HG02763 (cell line): ENCODE measurements at regions not wholly inside any gene's neighbourhood (a gene's known extent, or its start where the extent isn't known, plus 50 kb on each side); places are given as distances from the start of the nearest gene placed in this dataset.
"Not testable (repeated sequence)": the region's sequence is repeated elsewhere in the genome, so short reads cannot be mapped to it uniquely, and the experiment has no call there.

Experiments used
- ATAC-seq: cut with Tn5 transposase; IDR thresholded peaks from one replicate; pipeline ENCODE4 v1.9.1; 2021; ENCODE audit warnings: mild to moderate bottlenecking, moderate library complexity; ENCODE audit not compliant: unreplicated experiment

GRCh38 chr21:6482616-6483015 is 4038.8 kb upstream of the TPTE start:
- ATAC-seq, result not testable (repeated sequence)

DNA sequence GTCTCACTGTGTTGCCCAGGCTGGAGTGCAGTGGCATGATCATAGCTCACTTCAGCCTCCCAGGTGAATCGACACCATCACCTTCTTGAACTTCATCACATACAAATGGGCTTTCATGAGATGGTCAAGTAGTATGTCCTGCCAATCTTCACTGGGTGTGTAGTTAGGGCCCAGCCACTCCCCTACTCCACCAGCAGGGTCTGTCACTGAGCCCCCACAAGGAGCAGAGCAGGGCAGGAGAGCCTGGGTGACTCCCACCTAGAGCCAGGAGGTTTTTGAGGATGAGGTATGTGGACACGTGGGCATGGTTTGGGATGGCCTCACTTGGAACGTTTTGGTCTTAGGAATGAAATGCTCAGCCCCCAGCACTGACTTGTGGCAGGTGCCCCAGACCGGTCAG is 4037.7 kb upstream of the TPTE start:
- ATAC-seq, result not testable (repeated sequence)

GRCh38 chr21:6486821-6487220 is 4034.6 kb upstream of the TPTE start:
- ATAC-seq, result not testable (repeated sequence)

DNA sequence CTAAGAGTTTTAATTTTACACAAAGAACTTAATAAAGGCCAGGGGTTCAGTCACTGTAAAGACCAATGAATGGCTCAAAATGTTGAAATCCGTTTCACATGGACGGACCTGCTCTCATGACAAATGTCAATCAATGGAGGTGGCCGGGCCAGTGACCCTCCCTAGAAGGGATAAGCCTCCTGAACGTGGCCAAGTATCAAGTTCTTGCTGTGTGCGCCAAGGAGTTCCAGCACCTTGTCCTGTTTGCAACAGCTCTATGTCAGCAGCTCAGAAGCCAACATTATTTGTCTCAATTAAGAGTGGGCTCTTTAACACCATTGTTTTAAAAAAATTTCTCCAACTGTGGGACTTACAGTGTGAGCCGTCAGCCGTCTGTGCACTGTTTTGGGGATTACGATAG is 4028.7 kb upstream of the TPTE start:
- not testable (repeated sequence) for ATAC-seq

DNA sequence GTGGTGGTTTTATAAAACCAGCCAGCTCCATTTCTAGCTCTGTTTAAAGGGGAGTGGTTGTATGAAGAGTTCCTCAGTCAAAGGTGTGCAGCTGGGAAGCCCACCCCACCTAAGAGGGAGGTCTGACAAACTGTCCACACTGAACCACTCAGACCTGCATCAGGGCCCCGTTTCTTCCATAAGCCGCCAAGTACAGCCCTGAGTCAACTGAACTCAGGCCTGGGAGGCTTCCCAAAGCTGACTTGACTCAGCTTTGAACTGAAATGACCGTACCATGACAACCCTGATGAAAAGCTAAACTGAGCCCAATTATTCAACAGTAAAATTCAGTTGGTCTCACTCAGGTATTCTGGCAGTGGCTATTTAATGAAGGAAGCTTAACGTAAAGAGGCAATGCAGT is 4027.4 kb upstream of the TPTE start:
- ATAC-seq, result not testable (repeated sequence)

DNA sequence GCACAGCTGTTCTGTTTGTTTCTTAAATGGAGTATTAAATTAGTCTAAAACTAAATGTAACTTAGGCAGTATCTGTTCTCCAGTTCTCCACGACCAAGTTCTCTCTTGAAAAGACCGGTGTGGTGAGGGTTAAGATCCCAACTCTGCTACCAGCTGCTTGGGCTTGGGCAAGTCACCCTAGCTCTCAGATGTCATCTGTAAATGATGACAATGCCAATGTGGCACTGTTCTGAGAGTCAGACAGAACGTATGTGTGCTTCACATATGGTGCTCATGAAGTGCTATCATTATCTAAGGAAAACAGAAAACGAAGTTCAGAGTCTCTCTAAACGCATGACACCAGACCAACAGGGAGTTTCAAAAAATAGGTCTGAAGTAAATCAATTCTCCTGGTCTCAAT is 4025.0 kb upstream of the TPTE start:
- ATAC-seq, result not testable (repeated sequence)

DNA sequence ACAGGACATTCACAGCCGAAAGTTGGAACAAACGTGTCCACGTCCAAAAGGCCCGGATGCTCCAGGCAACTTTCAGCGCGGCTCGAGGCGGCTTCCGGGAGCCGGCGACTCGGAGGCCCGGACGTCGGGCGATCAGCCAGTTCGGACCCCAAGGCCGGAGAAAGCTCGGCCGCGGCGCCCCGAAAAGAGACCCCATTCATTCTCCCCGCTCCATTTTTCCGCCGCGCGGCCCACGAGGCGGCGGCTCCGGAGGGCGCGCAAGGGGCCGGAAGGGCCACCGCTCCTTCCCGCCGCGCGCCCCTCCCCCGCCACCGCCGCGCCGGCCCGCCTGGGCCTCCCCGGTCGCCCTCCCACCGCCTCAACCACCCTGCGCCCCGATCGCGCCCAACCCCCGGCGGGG is 4022.7 kb upstream of the TPTE start:
- ATAC-seq, result peak; percentile 37

DNA sequence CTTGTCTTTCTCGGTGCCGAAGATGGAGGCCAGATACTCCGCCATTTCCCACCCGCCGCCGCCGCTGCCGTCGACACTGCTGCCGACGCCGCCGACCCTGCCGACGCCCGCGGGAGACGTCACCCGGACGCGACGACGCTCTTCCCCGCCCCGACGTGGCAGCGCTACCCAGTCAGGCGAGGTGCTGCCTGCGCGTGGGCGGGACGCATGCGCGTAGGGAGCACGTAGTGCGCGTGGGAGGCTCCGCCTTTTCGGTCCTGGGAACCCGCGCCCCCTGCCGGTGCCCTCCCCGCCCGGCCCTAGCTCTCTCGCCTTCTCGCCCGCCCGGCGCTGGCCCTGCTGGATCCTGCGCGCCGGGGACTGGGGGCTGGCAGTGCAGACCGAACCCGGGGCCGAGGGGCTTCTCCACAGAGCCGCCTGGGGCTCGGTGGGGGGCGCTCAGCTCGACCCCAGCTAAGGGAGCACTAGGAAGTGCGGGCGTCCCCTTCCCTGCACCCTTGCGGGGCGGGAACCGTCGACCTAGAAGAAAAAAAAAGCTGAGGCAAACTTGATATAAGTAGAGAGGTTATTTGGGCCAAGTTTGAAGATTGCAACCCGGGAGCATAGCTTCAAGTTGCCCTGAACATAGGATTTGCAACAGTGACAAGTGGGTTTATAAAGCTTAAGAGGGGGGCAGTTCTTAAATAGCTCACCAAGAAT is 4022.1 kb upstream of the TPTE start:
- peak; percentile 81 for ATAC-seq

GRCh38 chr21:6499866-6500265 is 4021.5 kb upstream of the TPTE start:
- not testable (repeated sequence) for ATAC-seq

DNA sequence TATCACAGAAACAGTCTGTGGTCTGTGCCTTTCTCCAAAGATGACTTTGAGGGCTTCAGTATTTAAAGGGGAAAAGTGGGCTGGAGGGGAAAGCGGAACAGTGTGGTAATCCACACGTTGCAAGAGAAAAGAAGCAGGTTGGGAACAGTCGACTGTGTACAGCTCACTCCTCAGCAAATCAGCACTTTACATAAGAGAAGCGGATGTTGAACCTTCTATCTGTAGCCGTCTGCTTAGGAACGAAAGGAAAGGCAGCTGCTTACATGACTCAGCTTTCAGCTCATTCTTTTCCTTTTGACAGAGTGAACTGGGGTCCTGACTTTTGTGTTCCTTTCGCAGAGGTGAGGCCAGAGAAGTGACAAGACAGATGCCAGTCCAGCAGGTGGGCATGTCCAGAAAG is 4020.7 kb upstream of the TPTE start:
- not testable (repeated sequence) for ATAC-seq

- ATAC-seq, result not testable (repeated sequence)
Observed at GRCh38 chr21:6506167-6506894, 4015.1 kb upstream of the TPTE start.

DNA sequence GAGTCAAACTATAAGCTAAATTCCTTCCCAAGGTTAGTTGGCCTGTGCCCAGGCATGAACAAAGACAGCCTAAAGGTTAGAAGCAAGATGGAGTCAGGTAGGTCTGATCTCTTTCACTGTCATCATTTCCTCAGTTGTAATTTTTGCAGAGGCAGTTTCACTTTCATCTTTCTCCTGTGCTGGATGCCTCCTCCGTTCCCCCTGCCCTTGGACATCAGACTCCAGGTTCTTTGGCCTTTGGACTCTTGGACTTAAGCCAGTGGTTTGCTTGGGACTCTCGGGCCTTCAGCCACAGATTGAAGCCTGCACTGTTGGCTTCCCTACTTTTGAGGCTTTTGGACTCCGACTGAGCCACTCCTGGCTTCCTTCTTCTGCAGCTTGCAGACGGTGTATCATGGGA is 4013.8 kb upstream of the TPTE start:
- not testable (repeated sequence) for ATAC-seq

GRCh38 chr21:6521777-6522176 is 3999.6 kb upstream of the TPTE start:
- not testable (repeated sequence) for ATAC-seq

GRCh38 chr21:6526213-6526612 is 3995.2 kb upstream of the TPTE start:
- ATAC-seq, result not testable (repeated sequence)

DNA sequence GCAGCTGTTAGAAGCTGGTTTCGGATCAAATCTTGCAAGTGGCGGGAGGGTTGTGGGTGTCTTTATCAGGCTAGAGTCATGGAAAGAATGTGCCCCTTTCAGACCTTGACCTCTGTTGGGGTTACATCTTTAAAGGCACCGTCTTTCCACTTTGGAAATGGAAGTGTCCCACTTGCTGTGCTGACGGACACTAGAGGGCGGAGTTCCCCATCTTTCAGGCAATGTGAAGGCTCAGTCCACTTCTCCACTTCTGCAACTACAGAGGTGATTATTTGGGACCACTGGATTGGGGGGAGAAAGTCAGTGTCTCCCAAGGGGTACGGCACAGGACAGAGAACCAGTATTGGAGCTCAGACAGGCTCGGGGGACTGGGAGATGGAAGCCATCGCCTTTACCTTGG is 3990.7 kb upstream of the TPTE start:
- ATAC-seq, result not testable (repeated sequence)

DNA sequence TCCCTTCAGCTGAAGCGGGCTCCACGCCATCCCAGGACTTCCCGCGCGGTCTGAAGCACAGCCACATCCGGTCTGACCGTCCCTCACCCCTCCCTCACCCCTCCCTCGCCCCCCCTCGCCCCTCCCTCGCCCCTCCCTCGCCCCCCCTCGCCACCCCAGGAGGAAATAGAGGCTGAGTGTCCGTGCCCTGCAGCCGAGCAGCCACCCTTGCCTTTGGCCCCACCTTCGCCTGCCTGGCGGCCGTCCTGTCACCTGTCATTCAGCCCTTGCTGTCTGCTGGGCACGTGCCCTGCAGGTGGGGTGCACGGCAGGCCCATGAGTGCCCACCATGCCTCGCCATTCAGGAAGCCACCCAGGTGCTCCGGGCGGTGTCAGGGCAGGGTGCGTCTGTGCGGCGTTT is 3988.1 kb upstream of the TPTE start:
- not testable (repeated sequence) for ATAC-seq

- ATAC-seq, result not testable (repeated sequence)
Observed at GRCh38 chr21:6538320-6538719, 3983.1 kb upstream of the TPTE start.

DNA sequence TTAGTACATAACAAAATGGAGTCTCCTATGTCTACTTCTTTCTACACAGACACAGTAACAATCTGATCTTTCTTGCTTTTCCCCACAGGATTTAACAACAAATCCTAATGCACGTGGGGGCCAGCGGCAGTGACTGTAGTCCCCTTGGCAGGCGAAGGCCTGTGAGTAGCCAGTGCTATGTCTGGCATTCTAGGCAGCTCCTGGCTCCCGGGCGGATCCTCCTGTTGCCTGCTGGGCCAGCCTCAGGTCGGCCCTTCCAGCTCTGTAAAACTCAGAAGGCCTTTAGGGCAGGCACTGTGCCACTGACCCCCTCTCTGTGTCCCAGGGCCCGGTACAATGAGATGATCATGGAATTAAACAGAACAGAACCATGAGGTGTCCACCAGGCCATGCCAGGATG is 3981.7 kb upstream of the TPTE start:
- not testable (repeated sequence) for ATAC-seq

DNA sequence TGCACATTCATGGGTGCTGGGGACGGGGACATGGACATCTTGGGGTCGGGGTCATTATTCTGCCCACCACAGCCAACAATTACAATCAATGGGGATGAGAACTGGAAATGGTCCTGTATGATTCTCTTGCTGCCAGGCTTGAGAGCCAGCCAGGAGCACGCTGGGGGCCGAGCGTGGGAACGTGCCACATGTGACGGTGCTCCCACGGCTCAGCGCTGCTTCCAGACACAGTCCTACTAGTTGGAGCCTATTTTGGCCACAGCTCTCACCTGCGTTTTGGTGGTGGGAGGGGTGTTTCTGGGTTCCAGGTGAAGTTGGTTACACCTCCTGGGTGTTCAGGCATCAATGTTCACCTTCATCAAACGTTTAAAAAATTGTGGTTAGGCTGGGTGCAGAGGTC is 3980.3 kb upstream of the TPTE start:
- ATAC-seq, result not testable (repeated sequence)

- not testable (repeated sequence) for ATAC-seq
Observed at GRCh38 chr21:6545288-6545687, 3976.1 kb upstream of the TPTE start.

GRCh38 chr21:6551045-6551444 is 3970.3 kb upstream of the TPTE start:
- not testable (repeated sequence) for ATAC-seq
